ENCODE measurements at regions not wholly inside any gene's neighbourhood (a gene's known extent, or its start where the extent isn't known, plus 50 kb on each side); places are given as distances from the start of the nearest gene placed in this dataset.

GRCh38 chr2:71927757-71928715, 219.6 kb downstream of the CYP26B1 start:
- H3K9me3 ChIP-seq (ENCODE audit: insufficient read depth, low read depth) = no peaks in the 10 kb centered on the region
- DNase-seq = no peak
- intact Hi-C loops (cut with micrococcal nuclease; ENCODE audit: unreplicated experiment) = loop anchor here (10.0 kb wide), 1 partner anchor 647 kb away; no protein-coding TSS in a partner anchor
- no peaks in the 10 kb centered on the region for H3K9me2 ChIP-seq (ENCODE audit: insufficient read depth)
- H3K4me2 ChIP-seq = no peak overlapping the region
- H3K27me3 ChIP-seq (ENCODE audit: insufficient read depth, low read depth) = no peaks in the 10 kb centered on the region
- no peaks in the 10 kb centered on the region for H3K36me3 ChIP-seq (ENCODE audit: low read depth)
- TF ChIP-seq EZH2 (IDR thresholded peaks at IDR 0.05; ENCODE audit: low read depth) (no peak), CTCF (conservative IDR thresholded peaks at IDR 0.05) (no peak)
- no TSS peak for BruUV-seq (replicated peaks)
- no peaks in the 10 kb centered on the region for H3K79me2 ChIP-seq (ENCODE audit: low read depth)
- H4K20me1 ChIP-seq (ENCODE audit: insufficient read depth) = no peaks in the 10 kb centered on the region
- no peak overlapping the region for H3K4me3 ChIP-seq
- H2AFZ ChIP-seq = no peak overlapping the region
- H3K4me1 ChIP-seq (replicated peaks; ENCODE audit: insufficient read depth) = peaks cover 16% of the 10 kb centered on the region
- no peak overlapping the region for H3K27ac ChIP-seq
- POLR2A ChIA-PET (ENCODE audit: unreplicated experiment) = no interaction called here
- H3F3A ChIP-seq (ENCODE audit: insufficient read depth, low read depth) = no peaks in the 10 kb centered on the region; the same call in 1 of the 2 replicates
- CTCF ChIA-PET = no interaction called here

- H3K27ac ChIP-seq = no peak overlapping the region
- no peak overlapping the region for H3K4me3 ChIP-seq
- no peaks in the 10 kb centered on the region; the same call in 1 of the 2 replicates for H3F3A ChIP-seq (ENCODE audit: insufficient read depth, low read depth)
- H4K20me1 ChIP-seq (ENCODE audit: insufficient read depth) = no peaks in the 10 kb centered on the region
- H2AFZ ChIP-seq = no peak overlapping the region
- no peaks in the 10 kb centered on the region for H3K79me2 ChIP-seq (ENCODE audit: low read depth)
- no peak overlapping the region for H3K4me2 ChIP-seq
- no peaks in the 10 kb centered on the region for H3K27me3 ChIP-seq (ENCODE audit: insufficient read depth, low read depth)
- H3K9me2 ChIP-seq (ENCODE audit: insufficient read depth) = no peaks in the 10 kb centered on the region
- peaks cover 16% of the 10 kb centered on the region for H3K4me1 ChIP-seq (replicated peaks; ENCODE audit: insufficient read depth)
- ChIA-PET CTCF (no interaction called here), POLR2A (ENCODE audit: unreplicated experiment) (no interaction called here)
- intact Hi-C loops (cut with micrococcal nuclease; ENCODE audit: unreplicated experiment) = loop anchor here (10.0 kb wide), 1 partner anchor 648 kb away; no protein-coding TSS in a partner anchor
- no TSS peak for BruUV-seq (replicated peaks)
- H3K9me3 ChIP-seq (ENCODE audit: insufficient read depth, low read depth) = no peaks in the 10 kb centered on the region
- no peaks in the 10 kb centered on the region for H3K36me3 ChIP-seq (ENCODE audit: low read depth)
- TF ChIP-seq EZH2 (IDR thresholded peaks at IDR 0.05; ENCODE audit: low read depth) (no peak), CTCF (conservative IDR thresholded peaks at IDR 0.05) (no peak)
- no peak for DNase-seq
Measured at GRCh38 chr2:71926876-71927756, 220.5 kb downstream of the CYP26B1 start.

- H4K20me1 ChIP-seq (ENCODE audit: insufficient read depth) = no peaks in the 10 kb centered on the region
- H3F3A ChIP-seq (ENCODE audit: insufficient read depth, low read depth) = no peaks in the 10 kb centered on the region; the same call in 1 of the 2 replicates
- ChIA-PET CTCF (no interaction called here), POLR2A (ENCODE audit: unreplicated experiment) (no interaction called here)
- no peaks in the 10 kb centered on the region for H3K27me3 ChIP-seq (ENCODE audit: insufficient read depth, low read depth)
- no peaks in the 10 kb centered on the region for H3K79me2 ChIP-seq (ENCODE audit: low read depth)
- no peaks in the 10 kb centered on the region for H3K36me3 ChIP-seq (ENCODE audit: low read depth)
- TF ChIP-seq CTCF (conservative IDR thresholded peaks at IDR 0.05) = no peak
- TF ChIP-seq EZH2 (IDR thresholded peaks at IDR 0.05; ENCODE audit: low read depth) = no peak
- no TSS peak for BruUV-seq (replicated peaks)
- H3K9me3 ChIP-seq (ENCODE audit: insufficient read depth, low read depth) = no peaks in the 10 kb centered on the region
- H3K4me1 ChIP-seq (replicated peaks; ENCODE audit: insufficient read depth) = peaks cover 16% of the 10 kb centered on the region
- no peaks in the 10 kb centered on the region for H3K9me2 ChIP-seq (ENCODE audit: insufficient read depth)
- no peak for DNase-seq
- intact Hi-C loops (cut with micrococcal nuclease; ENCODE audit: unreplicated experiment) = loop anchor here (10.0 kb wide), 1 partner anchor 649 kb away; no protein-coding TSS in a partner anchor
- no peak overlapping the region for H3K4me2 ChIP-seq
- no peak overlapping the region for H3K4me3 ChIP-seq
- no peak overlapping the region for H3K27ac ChIP-seq
- no peak overlapping the region for H2AFZ ChIP-seq
Measured at GRCh38 chr2:71926089-71926447, 221.6 kb downstream of the CYP26B1 start.

Data from PC-9 (cell line).